ENCODE measurements at regions not wholly inside any gene's neighbourhood (a gene's known extent, or its start where the extent isn't known, plus 50 kb on each side); places are given as distances from the start of the nearest gene placed in this dataset.

GRCh38 chr7:46173476-46174195, 252.6 kb upstream of the IGFBP3 start:
- DNase-seq: no peak

- DNase-seq: no peak
Measured at GRCh38 chr7:46170792-46171191, 249.7 kb upstream of the IGFBP3 start.

DNA sequence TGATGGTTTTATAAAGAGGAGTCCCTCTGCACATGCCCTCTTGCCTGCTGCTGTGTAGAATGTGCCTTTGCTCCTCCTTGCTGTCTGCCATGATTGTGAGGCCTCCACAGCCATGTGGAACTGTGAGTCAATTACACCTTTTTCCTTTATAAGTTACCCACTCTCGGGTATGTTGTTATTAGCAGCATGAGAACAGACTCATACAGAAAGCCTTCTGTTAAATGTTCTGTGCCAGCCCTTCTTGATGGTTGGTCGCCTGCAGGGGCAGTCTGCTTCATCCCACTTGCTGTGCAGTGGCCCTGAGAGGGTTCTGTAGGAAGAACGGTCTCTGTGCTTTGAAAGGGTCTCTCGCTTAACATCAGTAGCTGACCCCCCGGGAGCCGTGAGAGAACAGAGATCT, 248.9 kb upstream of the IGFBP3 start:
- no peak for DNase-seq

DNA sequence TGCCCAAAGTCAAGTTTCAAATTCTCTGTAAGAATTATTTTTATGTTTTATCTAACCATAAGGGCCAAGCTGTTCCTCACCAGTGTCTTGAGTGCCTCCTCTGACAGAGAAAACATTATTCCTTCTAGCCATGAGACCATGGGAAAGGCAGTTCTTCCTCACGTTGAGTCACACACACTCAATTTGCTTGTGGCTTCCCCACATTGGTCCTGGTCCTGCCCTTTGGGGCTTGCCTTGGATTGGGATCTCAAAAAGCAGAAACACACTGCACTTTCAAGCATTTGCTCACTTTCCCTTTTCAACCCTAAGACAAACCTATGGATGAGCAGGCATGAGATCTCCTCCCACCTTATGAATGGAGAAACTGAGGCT, 248.3 kb upstream of the IGFBP3 start:
- DNase-seq: no peak

GRCh38 chr7:46168671-46169383, 247.8 kb upstream of the IGFBP3 start:
- no peak for DNase-seq

DNA sequence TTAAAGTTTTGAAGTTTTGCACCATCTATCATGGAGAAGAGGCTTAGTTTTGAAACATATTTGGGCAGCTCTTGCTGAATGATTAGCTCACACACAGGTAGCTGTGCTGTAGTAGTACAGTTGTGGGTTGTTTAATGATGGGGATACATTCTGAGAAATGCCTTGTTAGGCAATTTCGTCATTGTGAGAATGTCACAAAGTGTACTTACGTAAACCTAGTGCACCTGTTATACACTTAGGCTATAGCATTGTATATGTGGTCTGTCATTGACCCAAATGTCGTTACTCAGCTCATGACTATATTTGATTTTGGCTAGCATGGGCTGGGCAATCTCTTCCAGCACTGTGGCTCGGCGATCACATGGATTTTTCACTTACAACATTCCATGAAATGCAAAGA, 247.2 kb upstream of the IGFBP3 start:
- no peak for DNase-seq

DNA sequence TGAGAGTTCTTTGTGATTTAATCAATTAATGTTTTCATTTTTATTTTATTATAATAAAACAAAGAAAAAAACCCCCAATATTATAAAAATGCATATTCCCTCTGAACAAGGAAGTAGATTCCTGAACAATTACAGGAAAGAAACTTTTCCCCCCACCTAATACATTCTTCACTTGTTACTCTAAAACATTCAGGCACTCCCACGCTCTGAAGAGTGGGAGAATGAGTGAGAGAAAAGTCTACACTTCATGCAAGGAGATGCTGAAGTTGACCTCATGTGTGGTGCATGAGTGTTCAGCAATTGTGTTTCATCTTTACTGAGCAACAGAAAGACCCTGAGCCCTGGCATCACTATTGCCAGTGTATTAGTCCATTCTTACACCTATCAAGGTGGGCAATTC, 244.2 kb upstream of the IGFBP3 start:
- DNase-seq: no peak

DNA sequence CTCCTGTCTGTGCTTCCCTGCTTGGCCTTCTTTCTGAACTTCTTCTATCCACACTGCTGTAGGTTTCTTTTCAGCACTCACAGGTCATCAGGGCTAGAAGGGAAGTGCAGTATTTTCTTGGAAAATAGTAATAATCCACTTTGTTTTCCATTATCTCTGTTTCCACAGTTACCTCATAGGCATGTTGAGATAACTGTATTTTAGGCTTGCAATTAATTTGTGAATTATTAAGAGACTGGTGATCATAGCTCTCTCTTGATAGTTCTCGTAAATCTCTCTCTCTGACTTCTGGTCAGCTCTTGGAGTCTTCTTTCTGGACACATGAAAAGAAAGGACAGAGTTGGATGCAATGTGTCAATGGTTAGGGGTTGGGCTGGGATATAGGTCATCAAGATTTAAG, 243.6 kb upstream of the IGFBP3 start:
- no peak for DNase-seq

- DNase-seq: no peak
Measured at GRCh38 chr7:46163246-46163645, 242.2 kb upstream of the IGFBP3 start.

GRCh38 chr7:46162609-46163008, 241.5 kb upstream of the IGFBP3 start:
- DNase-seq: no peak

GRCh38 chr7:46160861-46161260, 239.8 kb upstream of the IGFBP3 start:
- no peak for DNase-seq

DNA sequence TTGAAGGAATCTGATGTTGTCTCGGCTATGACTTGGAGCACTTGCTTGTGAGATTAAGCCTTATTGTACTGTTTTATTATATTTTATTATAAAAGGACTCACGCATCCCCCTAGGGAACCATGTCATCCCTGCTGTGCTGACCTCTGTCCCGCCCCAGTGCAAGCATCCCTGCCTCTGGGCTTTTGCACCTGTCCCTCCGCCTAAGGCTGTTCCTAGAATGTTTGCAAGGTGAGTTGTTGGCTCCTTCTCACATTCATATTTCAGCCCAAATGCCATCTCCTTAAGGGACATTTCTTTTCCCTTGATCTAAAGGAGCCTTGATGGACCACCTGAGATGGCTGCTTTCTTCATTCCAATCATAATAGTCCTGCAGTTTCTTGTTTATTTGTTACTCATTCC, 236.9 kb upstream of the IGFBP3 start:
- DNase-seq: no peak

- DNase-seq: no peak
Measured at GRCh38 chr7:46157404-46157803, 236.3 kb upstream of the IGFBP3 start.

- no peak for DNase-seq
Measured at GRCh38 chr7:46156853-46157252, 235.8 kb upstream of the IGFBP3 start.

DNA sequence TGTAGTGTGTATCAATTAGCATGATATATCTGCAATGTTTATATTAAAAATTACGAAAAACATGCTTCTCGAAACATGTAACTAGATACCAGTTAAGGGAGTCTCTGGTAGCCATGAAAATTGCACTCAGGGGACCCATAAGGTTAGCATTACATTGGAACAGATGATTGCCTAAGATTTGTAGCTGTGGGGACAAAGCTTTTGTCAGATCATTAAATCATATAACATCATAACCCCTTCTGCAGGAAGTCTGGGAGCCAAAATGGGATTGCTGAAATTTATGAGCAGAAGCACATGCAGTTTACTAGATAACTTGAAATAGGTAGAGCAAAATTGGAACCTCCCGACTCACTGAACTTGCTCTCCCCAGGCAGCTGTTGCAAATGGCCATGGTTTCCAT, 235.0 kb upstream of the IGFBP3 start:
- DNase-seq: no peak

- no peak for DNase-seq
Measured at GRCh38 chr7:46155367-46155766, 234.3 kb upstream of the IGFBP3 start.

DNA sequence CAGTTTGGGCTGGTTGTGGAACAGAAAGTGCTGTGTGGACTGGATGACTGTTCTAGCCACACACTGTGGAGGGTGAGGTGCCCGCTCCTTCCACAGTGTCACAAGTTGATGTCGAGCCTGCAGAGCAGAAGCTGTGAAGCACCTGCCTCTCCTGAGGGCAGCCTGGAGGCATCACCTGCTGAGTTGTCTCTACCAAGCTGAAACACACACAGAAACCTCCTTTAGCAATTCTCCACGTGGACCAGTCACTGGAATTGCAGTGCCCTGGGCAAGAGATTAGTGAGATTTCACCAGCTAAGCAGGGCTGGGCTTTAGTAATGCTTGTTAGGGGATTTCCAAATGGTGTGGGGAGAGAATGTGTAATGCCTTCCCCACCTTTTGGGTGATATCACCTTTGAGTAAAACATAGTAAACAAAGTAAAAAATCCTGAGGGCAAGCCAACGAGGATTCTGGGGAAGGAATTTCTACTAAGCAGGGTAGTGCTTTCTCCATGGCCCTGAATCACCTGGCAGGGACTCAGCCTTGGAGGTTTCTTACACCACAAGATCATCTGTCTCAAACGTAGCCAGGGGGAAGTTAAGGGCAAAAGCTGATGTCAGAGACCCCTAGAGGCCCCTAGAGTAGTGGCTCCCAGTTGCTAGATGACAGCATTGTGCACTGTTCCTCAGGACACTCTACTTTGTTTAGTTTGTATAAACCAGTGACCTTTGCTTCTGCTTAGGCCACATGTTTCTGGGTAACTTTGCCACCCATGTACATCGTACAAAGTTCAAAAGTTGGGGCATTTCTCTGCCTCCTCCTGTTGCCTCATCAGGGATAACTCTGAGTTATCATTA, 233.1 kb upstream of the IGFBP3 start:
- DNase-seq: no peak

- DNase-seq: no peak
Measured at GRCh38 chr7:46153583-46153950, 232.5 kb upstream of the IGFBP3 start.

DNA sequence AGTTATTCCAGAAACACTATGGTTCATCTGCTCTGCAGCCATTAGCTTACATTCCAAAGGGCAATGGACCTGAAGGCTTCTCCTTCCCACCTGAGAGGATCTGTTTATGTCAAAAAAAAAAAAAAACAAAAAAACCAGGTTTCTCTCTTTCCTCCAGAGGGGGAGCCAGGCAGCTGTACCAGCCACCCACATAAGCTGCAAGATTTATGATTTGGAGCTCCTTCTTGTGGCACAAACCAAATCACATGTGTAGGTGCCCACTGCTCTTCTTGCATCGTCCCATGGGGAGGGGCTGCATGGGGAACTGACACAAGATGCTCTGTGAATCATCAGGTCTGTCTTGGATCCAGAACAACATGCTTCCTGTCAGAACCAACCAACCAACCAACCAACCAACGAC, 231.6 kb upstream of the IGFBP3 start:
- no peak for DNase-seq

DNA sequence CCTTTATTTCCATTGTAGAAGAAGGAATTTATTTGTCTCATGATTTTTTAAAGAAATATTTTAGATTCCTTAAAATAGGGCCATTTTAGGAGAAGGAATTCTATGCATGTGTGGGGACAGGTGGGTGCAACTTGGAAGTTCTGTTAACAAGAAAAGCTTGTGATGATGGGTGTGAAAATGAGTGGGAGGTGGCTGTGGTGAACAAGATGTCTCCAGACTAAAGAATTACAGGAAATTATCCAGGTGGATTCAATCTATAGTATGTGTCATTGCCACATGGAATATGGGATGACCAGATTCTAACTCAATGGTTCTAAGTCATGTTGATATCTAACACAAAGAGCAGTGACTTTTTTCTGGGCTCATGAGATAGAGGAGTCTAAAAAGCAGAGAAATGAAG, 229.6 kb upstream of the IGFBP3 start:
- no peak for DNase-seq

GRCh38 chr7:46150202-46150601, 229.1 kb upstream of the IGFBP3 start:
- no peak for DNase-seq

GRCh38 chr7:46147871-46148270, 226.8 kb upstream of the IGFBP3 start:
- DNase-seq: no peak

- DNase-seq: no peak
Measured at GRCh38 chr7:46146454-46147255, 225.6 kb upstream of the IGFBP3 start.

All from retina (tissue), 1 donor.